Endodermal cell (in vitro differentiated cells): ENCODE measurements at regions not wholly inside any gene's neighbourhood (a gene's known extent, or its start where the extent isn't known, plus 50 kb on each side); places are given as distances from the start of the nearest gene placed in this dataset.

Experiments used
- DNase-seq: peaks from one replicate; pipeline ENCODE4 v3.0.0-alpha.2; 2017
- H3K27ac ChIP-seq: 2 replicates; pipeline ENCODE4 v1.5.1; 2013; ENCODE audit warnings: mild to moderate bottlenecking, low read depth, low read length, moderate library complexity
- H3K27me3 ChIP-seq: 2 replicates; pipeline ENCODE4 v1.6.1; 2013; ENCODE audit warnings: mild to moderate bottlenecking, low read length, moderate library complexity; ENCODE audit not compliant: insufficient read depth, control insufficient read depth, poor library complexity, severe bottlenecking
- H3K36me3 ChIP-seq: 2 replicates; pipeline ENCODE4 v1.7.0; 2013; ENCODE audit warnings: mild to moderate bottlenecking, low read length, moderate library complexity; ENCODE audit not compliant: control insufficient read depth, insufficient read depth
- H3K4me1 ChIP-seq: one replicate; pipeline ENCODE4 v1.7.0; 2013; ENCODE audit warnings: low read length; ENCODE audit not compliant: control insufficient read depth, insufficient read depth
- H3K4me3 ChIP-seq: 2 replicates; pipeline ENCODE4 v1.5.1; 2013; ENCODE audit warnings: mild to moderate bottlenecking, low read length, moderate library complexity
- H3K9ac ChIP-seq: 2 replicates; pipeline ENCODE4 v1.6.1; 2013; ENCODE audit warnings: mild to moderate bottlenecking, low read length, moderate library complexity; ENCODE audit not compliant: poor library complexity, severe bottlenecking; ENCODE audit errors: extremely low read depth
- H3K9me3 ChIP-seq: 2 replicates; pipeline ENCODE4 v1.6.1; 2013; ENCODE audit warnings: mild to moderate bottlenecking, low read length, moderate library complexity; ENCODE audit not compliant: control insufficient read depth
- H3K27ac Mint-ChIP-seq: 2 replicates; pipeline ENCODE4 v1.8.0; 2020; ENCODE audit warnings: mixed read lengths
- H3K27me3 Mint-ChIP-seq: 2 replicates; pipeline ENCODE4 v1.8.0; 2021; ENCODE audit warnings: mild to moderate bottlenecking, mixed read lengths; ENCODE audit not compliant: insufficient read depth
- H3K36me3 Mint-ChIP-seq: 2 replicates; pipeline ENCODE4 v1.8.0; 2020; ENCODE audit warnings: low read depth, mixed read lengths
- H3K4me1 Mint-ChIP-seq: 2 replicates; pipeline ENCODE4 v1.8.0; 2020; ENCODE audit warnings: mixed read lengths
- H3K4me3 Mint-ChIP-seq: 2 replicates; pipeline ENCODE4 v1.8.0; 2020; ENCODE audit warnings: mild to moderate bottlenecking, moderate library complexity, mixed read lengths
- H3K9me3 Mint-ChIP-seq: 2 replicates; pipeline ENCODE4 v1.8.0; 2020; ENCODE audit warnings: mild to moderate bottlenecking, mixed read lengths
- CTCF ChIP-seq: fragments of 200-600 bp; sonication (generic); conservative IDR thresholded peaks from 2 replicates; pipeline ENCODE4 v1.5.0; 2021; ENCODE audit warnings: antibody characterized with exemption, mild to moderate bottlenecking
- WGBS, 2 experiments: methylation state at CpG; one replicate each; pipeline versions ENCODE4 v1.1.5 to v1.1.7; 2013; ENCODE audit warnings: missing lambda C conversion rate in 2 of 2, mixed read lengths in 1 of 2; ENCODE audit not compliant: insufficient coverage in 1 of 2, insufficient read length in 1 of 2; 5-methylcytosine and 5-hydroxymethylcytosine counted together

GRCh38 chr18:45467293-45467692 lies 148.0 kb upstream of the SLC14A2 start:
- Histone ChIP-seq H3K9ac (no peak overlapping the region), H3K27ac (no peak overlapping the region), H3K27me3 (peaks cover 11% of the 10 kb centered on the region), H3K9me3 (no peaks in the 10 kb centered on the region), H3K36me3 (no peaks in the 10 kb centered on the region), H3K4me3 (no peak overlapping the region), H3K4me1 (no peaks in the 10 kb centered on the region)
- Mint-ChIP-seq H3K9me3 (no peaks in the 10 kb centered on the region), H3K27ac (no peak overlapping the region), H3K4me3 (no peak overlapping the region), H3K27me3 (no peaks in the 10 kb centered on the region), H3K4me1 (no peaks in the 10 kb centered on the region), H3K36me3 (no peaks in the 10 kb centered on the region)
- no peak for DNase-seq
- WGBS, 2 experiments: 75 to 100% methylated on average over 1 to 2 of the region's 2 CpGs
- no peak for TF ChIP-seq CTCF

GRCh38 chr18:45467945-45468344 lies 147.3 kb upstream of the SLC14A2 start:
- H3K4me1 Mint-ChIP-seq: no peaks in the 10 kb centered on the region
- no peak overlapping the region for H3K27ac ChIP-seq
- no peak overlapping the region for H3K27ac Mint-ChIP-seq
- H3K27me3 ChIP-seq: peaks cover 7% of the 10 kb centered on the region
- H3K9me3 ChIP-seq: no peaks in the 10 kb centered on the region
- H3K9me3 Mint-ChIP-seq: no peaks in the 10 kb centered on the region
- no peak overlapping the region for H3K9ac ChIP-seq
- no peaks in the 10 kb centered on the region for H3K36me3 ChIP-seq
- DNase-seq: no peak
- TF ChIP-seq CTCF: no peak
- H3K4me3 Mint-ChIP-seq: no peak overlapping the region
- peaks cover 2% of the 10 kb centered on the region for H3K27me3 Mint-ChIP-seq
- 73 to 78% methylated on average over 2 of the region's 2 CpGs for WGBS, 2 experiments
- H3K4me3 ChIP-seq: no peak overlapping the region
- H3K36me3 Mint-ChIP-seq: no peaks in the 10 kb centered on the region
- H3K4me1 ChIP-seq: no peaks in the 10 kb centered on the region

- Histone ChIP-seq H3K27ac (no peak overlapping the region), H3K9ac (no peak overlapping the region), H3K36me3 (no peaks in the 10 kb centered on the region), H3K27me3 (peaks cover 5% of the 10 kb centered on the region), H3K9me3 (no peaks in the 10 kb centered on the region), H3K4me1 (no peaks in the 10 kb centered on the region), H3K4me3 (no peak overlapping the region)
- no peak overlapping the region for H3K4me3 Mint-ChIP-seq
- H3K4me1 Mint-ChIP-seq: no peaks in the 10 kb centered on the region
- H3K9me3 Mint-ChIP-seq: no peaks in the 10 kb centered on the region
- WGBS, 2 experiments: 83 to 92% methylated on average over 2 of the region's 3 CpGs
- H3K27me3 Mint-ChIP-seq: peaks cover 11% of the 10 kb centered on the region
- no peak for TF ChIP-seq CTCF
- no peaks in the 10 kb centered on the region for H3K36me3 Mint-ChIP-seq
- no peak overlapping the region for H3K27ac Mint-ChIP-seq
- DNase-seq: no peak
Observed at GRCh38 chr18:45478889-45479288, 136.4 kb upstream of the SLC14A2 start.
